GM12878 (cell line): ENCODE measurements at regions not wholly inside any gene's neighbourhood (a gene's known extent, or its start where the extent isn't known, plus 50 kb on each side); places are given as distances from the start of the nearest gene placed in this dataset.

ENCODE experiments used
- ATAC-seq: fragments of 200-7000 bp; cut with Tn5 transposase; 3 replicates; pipeline ENCODE4 v1.9.1; 2020; ENCODE audit warnings: mild to moderate bottlenecking, moderate library complexity
- BruUV-seq: library from RNA; stranded (reverse); fragments of 400-500 nt; replicated peaks from 2 replicates; lab custom pipeline; 2021; lab: Mats Ljungman, UMichigan
- CTCF ChIA-PET: fragments of 300-600 bp; sonication (Branson Sonifier 250); formaldehyde crosslinking; extraction: SDS; loops from one replicate; lab custom pipeline; 2021; ENCODE audit warnings: inconsistent platforms; lab: Yijun Ruan, JAX
- POLR2A ChIA-PET: fragments of 350-600 bp; formaldehyde crosslinking; extraction: SDS; loops from one replicate; lab custom pipeline; 2021; ENCODE audit warnings: inconsistent platforms; lab: Charles Lee
- RAD21 ChIA-PET: fragments of 300-600 bp; sonication (Branson Sonifier 250); formaldehyde crosslinking; loops from one replicate; lab custom pipeline; 2023; ENCODE audit warnings: antibody characterized with exemption; ENCODE audit not compliant: unreplicated experiment; lab: Charles Lee
- SMC1A ChIA-PET: fragments of 300-600 bp; sonication (Branson Sonifier 250); formaldehyde crosslinking; loops from one replicate; lab custom pipeline; 2023; ENCODE audit not compliant: unreplicated experiment, uncharacterized antibody; lab: Charles Lee
- DNase-seq: peaks from one replicate; pipeline ENCODE4 v3.0.0-alpha.2; 2011; ENCODE audit warnings: low read depth, low spot score
- FAIRE-seq: peaks from 3 replicates; lab custom pipeline; 2011; peaks lifted over from hg19 to GRCh38; lab: Jason Lieb, UNC
- H2AFZ ChIP-seq: 2 replicates; pipeline ENCODE4 v1.6.0; 2011; ENCODE audit warnings: low read depth, low read length, control low read depth; ENCODE audit not compliant: control insufficient read depth
- H3K27ac ChIP-seq: 2 replicates; pipeline ENCODE4 v1.5.1; 2011; ENCODE audit warnings: control low read depth; ENCODE audit not compliant: control insufficient read depth, insufficient read depth
- H3K27me3 ChIP-seq, 2 experiments: replicated peaks in 1 of 2; 2 replicates each; pipeline versions ENCODE4 v1.6.0 to v1.6.1; 2011; ENCODE audit warnings: low read length in 1 of 2; ENCODE audit not compliant: control insufficient read depth in 2 of 2, insufficient read depth in 2 of 2
- H3K36me3 ChIP-seq, 2 experiments: 2 replicates each; pipeline ENCODE4 v1.5.1; 2011; ENCODE audit warnings: low read length in 1 of 2; ENCODE audit not compliant: control insufficient read depth in 2 of 2, insufficient read depth in 2 of 2
- H3K4me1 ChIP-seq: 2 replicates; pipeline ENCODE4 v1.6.1; 2011; ENCODE audit warnings: mild to moderate bottlenecking, low read length, moderate library complexity, mixed read lengths; ENCODE audit not compliant: control insufficient read depth, insufficient read depth
- H3K4me2 ChIP-seq: 2 replicates; pipeline ENCODE4 v1.6.0; 2011; ENCODE audit warnings: control low read depth; ENCODE audit not compliant: control insufficient read depth, insufficient read depth
- H3K4me3 ChIP-seq: fragments of 200-600 bp; sonication (generic); 2 replicates; pipeline ENCODE4 v1.5.1; 2016
- H3K79me2 ChIP-seq: 2 replicates; pipeline ENCODE4 v1.6.0; 2011; ENCODE audit warnings: low read length; ENCODE audit not compliant: control insufficient read depth, insufficient read depth
- H3K9ac ChIP-seq: 2 replicates; pipeline ENCODE4 v1.8.0; 2011; ENCODE audit warnings: low read length, control low read depth, mixed read lengths; ENCODE audit not compliant: control insufficient read depth, insufficient read depth
- H3K9me3 ChIP-seq: replicated peaks from 3 replicates; pipeline ENCODE4 v1.5.1; 2011; ENCODE audit warnings: mild to moderate bottlenecking, low read length; ENCODE audit not compliant: control insufficient read depth, insufficient read depth
- H4K20me1 ChIP-seq: 2 replicates; pipeline ENCODE4 v1.6.0; 2011; ENCODE audit not compliant: control insufficient read depth, insufficient read depth
- BACH1 ChIP-seq: fragments of 450-650 bp; IDR thresholded peaks from 2 replicates; pipeline ENCODE4 v1.6.1; 2017; ENCODE audit warnings: mild to moderate bottlenecking, borderline replicate concordance
- CUX1 ChIP-seq: IDR thresholded peaks from 2 replicates; pipeline ENCODE4 v1.6.1; 2012; ENCODE audit warnings: improper control_type of control experiment, low read depth, low read length; ENCODE audit not compliant: insufficient replicate concordance
- DPF2 ChIP-seq: fragments of 450-650 bp; IDR thresholded peaks from 2 replicates; pipeline ENCODE4 v1.6.1; 2017; ENCODE audit warnings: mild to moderate bottlenecking
- E2F4 ChIP-seq: IDR thresholded peaks from 2 replicates; pipeline ENCODE4 v1.6.1; 2012; ENCODE audit warnings: low read depth, low read length, improper control_type of control experiment
- IKZF2 ChIP-seq, 2 experiments: fragments of 450-650 bp; IDR thresholded peaks; 2 replicates each; pipeline ENCODE4 v1.6.1; 2017; ENCODE audit warnings: mild to moderate bottlenecking in 2 of 2, moderate library complexity in 2 of 2
- KLF5 ChIP-seq: fragments of 450-650 bp; IDR thresholded peaks from 2 replicates; pipeline ENCODE4 v1.6.1; 2014; ENCODE audit warnings: mild to moderate bottlenecking; ENCODE audit not compliant: partially characterized antibody
- RAD51 ChIP-seq: fragments of 450-650 bp; IDR thresholded peaks from 2 replicates; pipeline ENCODE4 v1.6.1; 2016; ENCODE audit warnings: moderate library complexity, mild to moderate bottlenecking, inconsistent platforms
- REST ChIP-seq: IDR thresholded peaks from 2 replicates; pipeline ENCODE4 v1.6.1; 2012; ENCODE audit warnings: mild to moderate bottlenecking, low read depth, low read length
- WGBS: methylation state at CpG from one replicate; pipeline ENCODE4 v1.1.6; 2016; ENCODE audit warnings: low lambda C conversion rate; ENCODE audit not compliant: insufficient replicate concordance, insufficient coverage; ENCODE audit errors: missing lambda C conversion rate; 5-methylcytosine and 5-hydroxymethylcytosine counted together
- in situ Hi-C: fragments of 300-500 bp; cut with MboI; formaldehyde crosslinking; loops from 9 replicates; pipeline ENCODE4 v1.14.3; 2018; ENCODE audit warnings: mixed read lengths
- intact Hi-C: fragments of 100-400 bp; cut with micrococcal nuclease; formaldehyde crosslinking; loops from one replicate; pipeline ENCODE4 v1.14.2; 2022; ENCODE audit not compliant: unreplicated experiment

- Histone ChIP-seq H3K79me2 (no peaks in the 10 kb centered on the region), H3K4me1 (no peaks in the 10 kb centered on the region), H3K9ac (no peak overlapping the region), H3K27ac (no peak overlapping the region), H3K4me3 (no peak overlapping the region), H4K20me1 (no peaks in the 10 kb centered on the region), H3K9me3 (no peaks in the 10 kb centered on the region), H3K36me3 (no peaks in the 10 kb centered on the region), H2AFZ (no peak overlapping the region), H3K4me2 (no peak overlapping the region), H3K27me3 (no peaks in the 10 kb centered on the region)
- no peak for DNase-seq
- intact Hi-C loops (no loop called here), in situ Hi-C loops (no loop called here)
- ChIA-PET RAD21 (no interaction called here), SMC1A (interaction anchor here (0.7 kb wide), 1 partner anchor 65 kb away, joined by 3 read pairs; no protein-coding TSS in a partner anchor), POLR2A (no interaction called here), CTCF (interaction anchor here (0.9 kb wide), 1 partner anchor 14 kb away, joined by 3 read pairs; no protein-coding TSS in a partner anchor)
- 11% methylated on average over 2 of the region's 2 CpGs for WGBS
- TF ChIP-seq KLF5, result no peak
- no peak for TF ChIP-seq BACH1
- no peak for ATAC-seq
- no peak for FAIRE-seq
- no TSS peak for BruUV-seq
Observed at GRCh38 chr4:66229885-66230284, 559.6 kb upstream of the EPHA5 start.

- Histone ChIP-seq H3K79me2 (no peaks in the 10 kb centered on the region), H3K9me3 (no peaks in the 10 kb centered on the region), H3K9ac (no peak overlapping the region), H3K4me3 (no peak overlapping the region), H3K4me1 (no peaks in the 10 kb centered on the region), H3K4me2 (no peak overlapping the region), H4K20me1 (no peaks in the 10 kb centered on the region), H2AFZ (no peak overlapping the region), H3K27me3 (no peaks in the 10 kb centered on the region), H3K36me3 (no peaks in the 10 kb centered on the region), H3K27ac (no peak overlapping the region)
- WGBS, result 0% methylated on average over 1 of the region's 1 CpG
- BruUV-seq, result no TSS peak
- no peak for ATAC-seq
- no peak for FAIRE-seq
- DNase-seq, result no peak
- ChIA-PET POLR2A (no interaction called here), SMC1A (no interaction called here), CTCF (no interaction called here), RAD21 (no interaction called here)
- intact Hi-C loops (no loop called here), in situ Hi-C loops (no loop called here)
- TF ChIP-seq RAD51 (no peak), IKZF2 (IDR thresholded peaks at IDR 0.05) (no peak), DPF2 (no peak), REST (no peak), E2F4 (no peak), CUX1 (no peak)
Observed at GRCh38 chr4:66225539-66225938, 555.2 kb upstream of the EPHA5 start.
